Activated T-cell treated with anti-CD3 and anti-CD28 coated beads, Interleukin-2, amount 50 U/mL, for 72 hours (primary cell): ENCODE measurements at regions not wholly inside any gene's neighbourhood (a gene's known extent, or its start where the extent isn't known, plus 50 kb on each side); places are given as distances from the start of the nearest gene placed in this dataset.
A peak's percentile ranks its signal among the peaks of the same experiment; 100 is the strongest.

ENCODE experiments used
- ATAC-seq, 2 donors: fragments of 150-1000 bp; cut with Tn5 transposase; replicated peaks in 1 of 2; 2 replicates each; pipeline ENCODE4 v1.10.0; 2021; ENCODE audit warnings: moderate library complexity in 2 of 2, mild to moderate bottlenecking in 1 of 2
- DNase-seq, 2 donors: peaks; one replicate each; pipeline ENCODE4 v3.0.0; 2021 to 2022; ENCODE audit warnings: mixed read lengths in 1 of 2
- H3K27ac Mint-ChIP-seq: one replicate; pipeline ENCODE4 v1.8.0; 2022; ENCODE audit warnings: mild to moderate bottlenecking, moderate library complexity, mixed read lengths
- H3K27me3 Mint-ChIP-seq: one replicate; pipeline ENCODE4 v1.8.0; 2022; ENCODE audit warnings: low read depth, mixed read lengths
- H3K36me3 Mint-ChIP-seq, 2 donors: one replicate each; pipeline ENCODE4 v1.8.0; 2022; ENCODE audit warnings: mixed read lengths in 2 of 2, mild to moderate bottlenecking in 1 of 2; ENCODE audit not compliant: insufficient read depth in 2 of 2
- H3K4me1 Mint-ChIP-seq: one replicate; pipeline ENCODE4 v1.8.0; 2022; ENCODE audit warnings: low read depth, mixed read lengths
- H3K4me3 Mint-ChIP-seq, 2 donors: one replicate each; pipeline ENCODE4 v1.8.0; 2022; ENCODE audit warnings: mild to moderate bottlenecking in 2 of 2, mixed read lengths in 2 of 2, moderate library complexity in 2 of 2
- H3K9me3 Mint-ChIP-seq, 2 donors: one replicate each; pipeline ENCODE4 v1.8.0; 2022; ENCODE audit warnings: mixed read lengths in 2 of 2

GRCh38 chr17:27381007-27381501 is 75.2 kb upstream of the KSR1 start:
- ATAC-seq (peak; percentile 90 to 92), DNase-seq (peak; percentile 86 to 91)
- Mint-ChIP-seq H3K27ac (no peak overlapping the region), H3K4me1 (peaks cover 14% of the 10 kb centered on the region), H3K4me3 (no peak overlapping the region), H3K27me3 (peaks cover 41% of the 10 kb centered on the region), H3K9me3 (no peaks in the 10 kb centered on the region), H3K36me3 (no peaks in the 10 kb centered on the region)

GRCh38 chr17:27382025-27382424 is 74.2 kb upstream of the KSR1 start:
- no peak for DNase-seq
- H3K27ac Mint-ChIP-seq: no peak overlapping the region
- H3K4me3 Mint-ChIP-seq: no peak overlapping the region

GRCh38 chr17:27384261-27384701 is 72.0 kb upstream of the KSR1 start:
- DNase-seq (no peak), ATAC-seq (no peak)
- Mint-ChIP-seq H3K36me3 (no peaks in the 10 kb centered on the region), H3K27me3 (peaks cover 30% of the 10 kb centered on the region), H3K4me1 (peaks cover 32% of the 10 kb centered on the region), H3K27ac (no peak overlapping the region), H3K4me3 (no peak overlapping the region), H3K9me3 (no peaks in the 10 kb centered on the region)

More at GRCh38 chr17:27382025-27382424, 74.2 kb upstream of the KSR1 start:
- Mint-ChIP-seq H3K9me3 (no peaks in the 10 kb centered on the region), H3K4me1 (peaks cover 14% of the 10 kb centered on the region), H3K27me3 (peaks cover 40% of the 10 kb centered on the region), H3K36me3 (no peaks in the 10 kb centered on the region)
- no peak for ATAC-seq

GRCh38 chr17:27384726-27385125 is 71.5 kb upstream of the KSR1 start:
- H3K36me3 Mint-ChIP-seq: no peaks in the 10 kb centered on the region
- no peaks in the 10 kb centered on the region for H3K9me3 Mint-ChIP-seq
- DNase-seq: no peak
- peaks cover 32% of the 10 kb centered on the region for H3K4me1 Mint-ChIP-seq
- no peak overlapping the region for H3K4me3 Mint-ChIP-seq
- H3K27me3 Mint-ChIP-seq: peaks cover 30% of the 10 kb centered on the region
- no peak overlapping the region for H3K27ac Mint-ChIP-seq
- ATAC-seq: no peak

GRCh38 chr17:27385626-27386025 is 70.6 kb upstream of the KSR1 start:
- H3K36me3 Mint-ChIP-seq: no peaks in the 10 kb centered on the region
- DNase-seq: no peak
- no peak overlapping the region for H3K4me3 Mint-ChIP-seq
- ATAC-seq: no peak
- H3K4me1 Mint-ChIP-seq: peaks cover 36% of the 10 kb centered on the region
- H3K9me3 Mint-ChIP-seq: no peaks in the 10 kb centered on the region
- no peak overlapping the region for H3K27ac Mint-ChIP-seq
- peaks cover 24% of the 10 kb centered on the region for H3K27me3 Mint-ChIP-seq

- no peak overlapping the region for H3K4me3 Mint-ChIP-seq
- H3K27ac Mint-ChIP-seq: no peak overlapping the region
- DNase-seq: no peak
- no peak for ATAC-seq
- no peaks in the 10 kb centered on the region for H3K9me3 Mint-ChIP-seq
- H3K36me3 Mint-ChIP-seq: no peaks in the 10 kb centered on the region
- H3K4me1 Mint-ChIP-seq: peaks cover 28% of the 10 kb centered on the region
- H3K27me3 Mint-ChIP-seq: peaks cover 21% of the 10 kb centered on the region
These were observed 69.8 kb upstream of the KSR1 start for GRCh38 chr17:27386206-27387075.

- Mint-ChIP-seq H3K4me1 (peaks cover 27% of the 10 kb centered on the region), H3K4me3 (no peak overlapping the region), H3K36me3 (no peaks in the 10 kb centered on the region), H3K27me3 (peaks cover 30% of the 10 kb centered on the region), H3K9me3 (no peaks in the 10 kb centered on the region), H3K27ac (no peak overlapping the region)
- DNase-seq: no peak
- ATAC-seq: no peak
These were observed 66.6 kb upstream of the KSR1 start for GRCh38 chr17:27389542-27390140.

- Mint-ChIP-seq H3K27ac (no peak overlapping the region), H3K4me1 (peaks cover 27% of the 10 kb centered on the region), H3K36me3 (no peaks in the 10 kb centered on the region), H3K9me3 (no peaks in the 10 kb centered on the region), H3K27me3 (peaks cover 38% of the 10 kb centered on the region), H3K4me3 (no peak overlapping the region)
- ATAC-seq (no peak), DNase-seq (no peak)
These were observed 65.7 kb upstream of the KSR1 start for GRCh38 chr17:27390540-27390939.

- no peak for DNase-seq
- Mint-ChIP-seq H3K4me1 (peaks cover 27% of the 10 kb centered on the region), H3K27me3 (peaks cover 38% of the 10 kb centered on the region), H3K27ac (no peak overlapping the region), H3K4me3 (no peak overlapping the region), H3K9me3 (no peaks in the 10 kb centered on the region), H3K36me3 (no peaks in the 10 kb centered on the region)
- no peak for ATAC-seq
These were observed 64.8 kb upstream of the KSR1 start for GRCh38 chr17:27391427-27391826.

- Mint-ChIP-seq H3K9me3 (no peaks in the 10 kb centered on the region), H3K36me3 (no peaks in the 10 kb centered on the region)
- ATAC-seq: no peak
These were observed 60.2 kb upstream of the KSR1 start for GRCh38 chr17:27396045-27396444.

GRCh38 chr17:27396941-27397340 is 59.3 kb upstream of the KSR1 start:
- Mint-ChIP-seq H3K4me3 (no peak overlapping the region), H3K36me3 (no peaks in the 10 kb centered on the region), H3K27me3 (peaks cover 35% of the 10 kb centered on the region), H3K4me1 (no peaks in the 10 kb centered on the region), H3K9me3 (no peaks in the 10 kb centered on the region), H3K27ac (no peak overlapping the region)
- no peak for DNase-seq
- no peak for ATAC-seq

More at GRCh38 chr17:27396045-27396444, 60.2 kb upstream of the KSR1 start:
- H3K27me3 Mint-ChIP-seq: peaks cover 35% of the 10 kb centered on the region
- no peak for DNase-seq
- no peak overlapping the region for H3K4me3 Mint-ChIP-seq
- H3K27ac Mint-ChIP-seq: no peak overlapping the region
- H3K4me1 Mint-ChIP-seq: no peaks in the 10 kb centered on the region

GRCh38 chr17:27398691-27399090 is 57.6 kb upstream of the KSR1 start:
- H3K4me1 Mint-ChIP-seq: no peaks in the 10 kb centered on the region
- peaks cover 24% of the 10 kb centered on the region for H3K27me3 Mint-ChIP-seq
- H3K36me3 Mint-ChIP-seq: no peaks in the 10 kb centered on the region
- ATAC-seq: no peak
- no peak for DNase-seq
- H3K27ac Mint-ChIP-seq: no peak overlapping the region
- no peaks in the 10 kb centered on the region for H3K9me3 Mint-ChIP-seq
- no peak overlapping the region for H3K4me3 Mint-ChIP-seq

GRCh38 chr17:27400991-27401390 is 55.3 kb upstream of the KSR1 start:
- ATAC-seq (no peak), DNase-seq (no peak)
- Mint-ChIP-seq H3K36me3 (no peaks in the 10 kb centered on the region), H3K27ac (no peak overlapping the region), H3K9me3 (no peaks in the 10 kb centered on the region), H3K4me3 (no peak overlapping the region), H3K27me3 (peaks cover 7% of the 10 kb centered on the region), H3K4me1 (no peaks in the 10 kb centered on the region)
